K562 (cell line): ENCODE measurements at regions not wholly inside any gene's neighbourhood (a gene's known extent, or its start where the extent isn't known, plus 50 kb on each side); places are given as distances from the start of the nearest gene placed in this dataset.

Experiments used
- ATAC-seq: fragments of 200-7000 bp; cut with Tn5 transposase; 3 replicates; pipeline ENCODE4 v1.9.1; 2020; ENCODE audit warnings: moderate library complexity
- BruUV-seq: library from RNA; stranded (reverse); fragments of 400-500 nt; replicated peaks from 2 replicates; lab custom pipeline; 2021; lab: Mats Ljungman, UMichigan
- CTCF ChIA-PET: fragments of 300-600 bp; formaldehyde crosslinking; extraction: SDS; loops from one replicate; lab custom pipeline; 2021; ENCODE audit warnings: low intra/inter-chr PET ratio; lab: Yijun Ruan, JAX
- POLR2A ChIA-PET: fragments of 300-600, 350-650 bp; sonication (Branson Sonifier 250); formaldehyde crosslinking; extraction: SDS; loops from one replicate; lab custom pipeline; 2021; ENCODE audit warnings: antibody characterized with exemption, inconsistent platforms; lab: Yijun Ruan, JAX
- DNase-seq, 4 experiments: peaks; one replicate each; pipeline versions ENCODE4 v3.0.0 to v3.0.0-alpha.2; 2011 to 2018; ENCODE audit warnings: low spot score in 3 of 4, mixed read lengths in 3 of 4; ENCODE audit errors: extremely low read depth in 1 of 4
- FAIRE-seq: peaks from 2 replicates; lab custom pipeline; 2011; peaks lifted over from hg19 to GRCh38; lab: Jason Lieb, UNC
- H2AFZ ChIP-seq: 2 replicates; pipeline ENCODE4 v1.6.0; 2011; ENCODE audit warnings: low read depth, low read length, control low read depth, inconsistent platforms
- H3K27ac ChIP-seq: fragments of 200-600 bp; 3 replicates; pipeline ENCODE4 v1.8.0; 2011; ENCODE audit warnings: low read depth, mild to moderate bottlenecking, control low read depth, inconsistent platforms, low read length, moderate library complexity, mixed read lengths; ENCODE audit errors: extremely low read depth
- H3K27me3 ChIP-seq, 2 experiments: fragments of 300-600 bp in 1 of 2; 2 replicates in 1 of 2; 3 replicates in 1 of 2; pipeline versions ENCODE4 v1.6.0 to v1.8.0; 2011; ENCODE audit warnings: inconsistent platforms in 2 of 2, low read length in 2 of 2, mild to moderate bottlenecking in 1 of 2, mixed read lengths in 1 of 2, moderate library complexity in 1 of 2; ENCODE audit not compliant: control insufficient read depth in 2 of 2, insufficient read depth in 2 of 2
- H3K36me3 ChIP-seq: fragments of 300-600 bp; 3 replicates; pipeline ENCODE4 v1.8.0; 2011; ENCODE audit warnings: mild to moderate bottlenecking, low read length, inconsistent platforms; ENCODE audit not compliant: control insufficient read depth, insufficient read depth
- H3K4me1 ChIP-seq, 2 experiments: fragments of 200-600 bp in 1 of 2; replicated peaks in 1 of 2; 2 replicates in 1 of 2; 3 replicates in 1 of 2; pipeline versions ENCODE4 v1.5.1 to v1.8.0; 2011; ENCODE audit warnings: inconsistent platforms in 2 of 2, low read length in 2 of 2, mild to moderate bottlenecking in 1 of 2, mixed read lengths in 1 of 2, moderate library complexity in 1 of 2; ENCODE audit not compliant: control insufficient read depth in 2 of 2, insufficient read depth in 2 of 2
- H3K4me2 ChIP-seq: 2 replicates; pipeline ENCODE4 v1.6.1; 2011; ENCODE audit warnings: low read length, control low read depth, inconsistent platforms, mixed read lengths; ENCODE audit not compliant: insufficient read depth
- H3K4me3 ChIP-seq: fragments of 200-600 bp; sonication (generic), shearing (Covaris generic); 2 replicates; pipeline ENCODE4 v1.5.1; 2016; ENCODE audit warnings: control low read depth, inconsistent platforms
- H3K79me2 ChIP-seq: fragments of 200-600 bp; 3 replicates; pipeline ENCODE4 v1.8.0; 2011; ENCODE audit warnings: low read length, inconsistent platforms; ENCODE audit not compliant: control insufficient read depth, insufficient read depth
- H3K9ac ChIP-seq, 2 experiments: 2 replicates each; pipeline versions ENCODE4 v1.6.0 to v1.6.1; 2011; ENCODE audit warnings: low read depth in 2 of 2, low read length in 2 of 2, control low read depth in 1 of 2, inconsistent platforms in 1 of 2, mild to moderate bottlenecking in 1 of 2, mixed read lengths in 1 of 2; ENCODE audit not compliant: insufficient read depth in 1 of 2
- H3K9me1 ChIP-seq: one replicate; pipeline ENCODE4 v1.6.0; 2011; ENCODE audit warnings: inconsistent platforms, mild to moderate bottlenecking, low read length, moderate library complexity; ENCODE audit not compliant: control insufficient read depth, insufficient read depth
- H3K9me3 ChIP-seq: replicated peaks from 2 replicates; pipeline ENCODE4 v1.5.1; 2011; ENCODE audit warnings: low read depth, low read length, inconsistent platforms; ENCODE audit not compliant: control insufficient read depth, insufficient read depth
- H4K20me1 ChIP-seq: replicated peaks from 2 replicates; pipeline ENCODE4 v1.6.1; 2011; ENCODE audit warnings: low read length, inconsistent platforms, mixed read lengths; ENCODE audit not compliant: control insufficient read depth, insufficient read depth
- ETV6 ChIP-seq, 3 experiments: fragments of 150-350 bp in 1 of 3; sonication (generic) in 1 of 3; formaldehyde crosslinking in 1 of 3; IDR thresholded peaks; 2 replicates each; pipeline versions ENCODE4 v1.6.1 to v1.8.0; 2014 to 2022; ENCODE audit warnings: borderline replicate concordance in 2 of 3, low read depth in 2 of 3, antibody characterized with exemption in 1 of 3, low read length in 1 of 3, mild to moderate bottlenecking in 1 of 3, missing genetic modification reagents in 1 of 3
- HDAC8 ChIP-seq: fragments of 450-650 bp; IDR thresholded peaks from 2 replicates; pipeline ENCODE4 v1.6.1; 2016; ENCODE audit warnings: mild to moderate bottlenecking, missing genetic modification characterization, moderate library complexity, missing compliant biosample characterization
- HMG20B ChIP-seq: fragments of 250-450 bp; sonication (Bioruptor Pico); IDR thresholded peaks from 2 replicates; pipeline ENCODE4 v1.5.0; 2021; ENCODE audit warnings: mild to moderate bottlenecking
- SRSF9 ChIP-seq: fragments of 200-400 bp; formaldehyde crosslinking; IDR thresholded peaks from 2 replicates; pipeline ENCODE4 v1.6.1; 2017; ENCODE audit warnings: low read depth, low read length, borderline replicate concordance
- ZNF274 ChIP-seq: IDR thresholded peaks from 2 replicates; pipeline ENCODE4 v1.6.1; 2011; ENCODE audit warnings: low read depth, mild to moderate bottlenecking, low read length, moderate library complexity, borderline replicate concordance
- ZNF395 ChIP-seq: fragments of 200-800 bp; sonication (Bioruptor generic); IDR thresholded peaks from 2 replicates; pipeline ENCODE4 v1.6.1; 2017; ENCODE audit warnings: missing genetic modification characterization, missing compliant biosample characterization
- WGBS: fragments of 100-300 bp; shearing (Covaris generic); methylation state at CpG from one replicate; pipeline ENCODE4 v1.1.6; 2016; ENCODE audit warnings: low coverage, mixed read lengths; ENCODE audit not compliant: insufficient coverage; ENCODE audit errors: missing lambda C conversion rate; 5-methylcytosine and 5-hydroxymethylcytosine counted together
- in situ Hi-C: fragments of 300-500 bp; cut with MboI; formaldehyde crosslinking; loops from 4 replicates; pipeline ENCODE4 v1.15.0; 2018; ENCODE audit warnings: inconsistent platforms, mixed read lengths
- intact Hi-C: fragments of 100-400 bp; cut with micrococcal nuclease; formaldehyde crosslinking; loops from 2 replicates; pipeline ENCODE4 v1.14.2; 2022
- TF ChIP-seq, protein P1 (sequence below): fragments of 450-650 bp; formaldehyde crosslinking; IDR thresholded peaks from 2 replicates; pipeline ENCODE4 v1.4.0; 2022; ENCODE audit warnings: mild to moderate bottlenecking, moderate library complexity
- TF ChIP-seq, protein P2 (sequence below): fragments of 250-450 bp; sonication (Bioruptor Pico); IDR thresholded peaks from 2 replicates; pipeline ENCODE4 v1.8.0; 2022; ENCODE audit warnings: inconsistent platforms

GRCh38 chr16:86431540-86431939 lies 78.8 kb upstream of the FOXF1 start:
- ATAC-seq (no peak), DNase-seq (no peak), FAIRE-seq (no peak)
- Histone ChIP-seq H4K20me1 (0 out of 2 replicates have a peak, but pooled peaks cover under 1% of the 10 kb centered on the region), H3K4me1 (no peaks in the 10 kb centered on the region; a peak in 1 of 5 replicates), H3K79me2 (no peaks in the 10 kb centered on the region), H3K27ac (no peak overlapping the region), H3K9ac (no peak overlapping the region), H3K4me3 (no peak overlapping the region), H2AFZ (no peak overlapping the region), H3K27me3 (peaks cover 15 to 60% of the 10 kb centered on the region in 2 experiments; a peak in 4 of 5 replicates), H3K9me3 (no peaks in the 10 kb centered on the region), H3K9me1 (no peaks in the 10 kb centered on the region), H3K36me3 (no peaks in the 10 kb centered on the region), H3K4me2 (no peak overlapping the region)
- intact Hi-C loops (no loop called here), in situ Hi-C loops (no loop called here)
- BruUV-seq = no TSS peak
- CTCF ChIA-PET = no interaction called here
- POLR2A ChIA-PET = no interaction called here
- 0% methylated on average over 11 of the region's 11 CpGs for whole genome bisulfite sequencing
- no peak for TF ChIP-seq HMG20B (CRISPR knock-in tag)
- TF ChIP-seq, protein P1, sequence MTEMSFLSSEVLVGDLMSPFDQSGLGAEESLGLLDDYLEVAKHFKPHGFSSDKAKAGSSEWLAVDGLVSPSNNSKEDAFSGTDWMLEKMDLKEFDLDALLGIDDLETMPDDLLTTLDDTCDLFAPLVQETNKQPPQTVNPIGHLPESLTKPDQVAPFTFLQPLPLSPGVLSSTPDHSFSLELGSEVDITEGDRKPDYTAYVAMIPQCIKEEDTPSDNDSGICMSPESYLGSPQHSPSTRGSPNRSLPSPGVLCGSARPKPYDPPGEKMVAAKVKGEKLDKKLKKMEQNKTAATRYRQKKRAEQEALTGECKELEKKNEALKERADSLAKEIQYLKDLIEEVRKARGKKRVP = no peak
- no peak for TF ChIP-seq ETV6 (IDR thresholded peaks at IDR 0.05; ENCODE audit: borderline replicate concordance in 1 of 2, low read depth in 2 of 2, low read length in 1 of 2)
- TF ChIP-seq ETV6 (CRISPR knock-in tag; IDR thresholded peaks at IDR 0.05; ENCODE audit: borderline replicate concordance) = no peak
- TF ChIP-seq, protein P2, sequence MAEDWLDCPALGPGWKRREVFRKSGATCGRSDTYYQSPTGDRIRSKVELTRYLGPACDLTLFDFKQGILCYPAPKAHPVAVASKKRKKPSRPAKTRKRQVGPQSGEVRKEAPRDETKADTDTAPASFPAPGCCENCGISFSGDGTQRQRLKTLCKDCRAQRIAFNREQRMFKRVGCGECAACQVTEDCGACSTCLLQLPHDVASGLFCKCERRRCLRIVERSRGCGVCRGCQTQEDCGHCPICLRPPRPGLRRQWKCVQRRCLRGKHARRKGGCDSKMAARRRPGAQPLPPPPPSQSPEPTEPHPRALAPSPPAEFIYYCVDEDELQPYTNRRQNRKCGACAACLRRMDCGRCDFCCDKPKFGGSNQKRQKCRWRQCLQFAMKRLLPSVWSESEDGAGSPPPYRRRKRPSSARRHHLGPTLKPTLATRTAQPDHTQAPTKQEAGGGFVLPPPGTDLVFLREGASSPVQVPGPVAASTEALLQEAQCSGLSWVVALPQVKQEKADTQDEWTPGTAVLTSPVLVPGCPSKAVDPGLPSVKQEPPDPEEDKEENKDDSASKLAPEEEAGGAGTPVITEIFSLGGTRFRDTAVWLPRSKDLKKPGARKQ (CRISPR knock-in tag) = no peak
- TF ChIP-seq SRSF9 = no peak
- TF ChIP-seq ZNF395 (CRISPR knock-in tag) = no peak
- no peak for TF ChIP-seq ZNF274
- no peak for TF ChIP-seq HDAC8 (tag)
